ENCODE measurements at regions not wholly inside any gene's neighbourhood (a gene's known extent, or its start where the extent isn't known, plus 50 kb on each side); places are given as distances from the start of the nearest gene placed in this dataset.

GRCh38 chr4:146027761-146028160 lies 89.1 kb upstream of the ZNF827 start:
- DNase-seq (ENCODE audit: low spot score), result no peak

GRCh38 chr4:146023334-146023967 lies 84.8 kb upstream of the ZNF827 start:
- no peak for DNase-seq (ENCODE audit: low spot score)

- no peak for DNase-seq (ENCODE audit: low spot score)
These were observed 83.9 kb upstream of the ZNF827 start for GRCh38 chr4:146022541-146022940.

- DNase-seq (ENCODE audit: low spot score), result no peak
These were observed 79.6 kb upstream of the ZNF827 start for GRCh38 chr4:146018247-146018646.

GRCh38 chr4:146004730-146005129 lies 66.1 kb upstream of the ZNF827 start:
- no peak for DNase-seq (ENCODE audit: low spot score)

- DNase-seq (ENCODE audit: low spot score), result no peak
These were observed 50.0 kb upstream of the ZNF827 start for GRCh38 chr4:145988628-145989027.
